Embryonic facial prominence (tissue), 1 donor: ENCODE measurements at regions not wholly inside any gene's neighbourhood (a gene's known extent, or its start where the extent isn't known, plus 50 kb on each side); places are given as distances from the start of the nearest gene placed in this dataset.
A peak's percentile ranks its signal among the peaks of the same experiment; 100 is the strongest.

Source experiments
- DNase-seq: peaks from one replicate; pipeline ENCODE4 v3.0.0-alpha.2; 2016; ENCODE audit errors: extremely low spot score

DNA sequence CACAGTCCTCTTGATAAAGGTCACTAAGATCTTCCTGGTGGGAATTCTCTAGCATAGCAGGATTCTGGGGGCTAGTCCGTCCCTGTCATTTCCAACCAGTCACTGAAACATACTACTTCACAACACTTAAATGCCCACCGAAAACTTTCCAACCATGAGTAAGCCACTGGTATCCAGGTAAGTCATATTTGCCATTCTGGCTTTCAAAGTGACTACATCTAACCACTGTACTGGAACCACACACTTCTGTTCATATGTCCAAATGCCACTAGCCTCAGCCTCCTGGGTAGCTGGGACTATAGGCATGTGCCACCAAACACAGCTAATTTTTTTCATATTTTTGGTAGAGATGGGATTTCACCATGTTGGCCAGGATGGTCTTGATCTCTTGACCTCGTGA lies 64.3 kb upstream of the VANGL1 start:
- DNase-seq: no peak

- no peak for DNase-seq
Observed at GRCh38 chr1:115575661-115576060, 66.1 kb upstream of the VANGL1 start.

DNA sequence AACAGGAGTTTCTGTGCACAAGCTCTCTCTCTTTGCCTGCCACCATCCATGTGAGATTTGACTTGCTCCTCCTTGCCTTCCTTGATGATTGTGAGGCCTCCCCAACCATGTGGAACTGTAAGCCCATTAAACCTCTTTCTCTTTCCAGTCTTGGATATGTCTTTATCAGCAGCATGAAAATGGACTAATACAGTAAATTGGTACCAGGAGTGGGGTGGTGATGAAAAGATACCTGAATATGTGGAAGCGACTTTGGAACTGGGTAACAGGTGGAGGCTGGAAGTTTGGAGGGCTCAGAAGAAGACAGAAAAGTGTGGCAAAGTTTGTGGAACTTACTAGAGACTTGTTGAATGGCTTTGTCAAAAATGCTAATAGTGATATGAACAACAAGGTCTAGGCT lies 69.1 kb upstream of the VANGL1 start:
- no peak for DNase-seq

GRCh38 chr1:115567431-115567830 lies 74.3 kb upstream of the VANGL1 start:
- DNase-seq: no peak

- DNase-seq: no peak
Observed at GRCh38 chr1:115565791-115566190, 76.0 kb upstream of the VANGL1 start.

GRCh38 chr1:115565353-115565752 lies 76.4 kb upstream of the VANGL1 start:
- DNase-seq: no peak

DNA sequence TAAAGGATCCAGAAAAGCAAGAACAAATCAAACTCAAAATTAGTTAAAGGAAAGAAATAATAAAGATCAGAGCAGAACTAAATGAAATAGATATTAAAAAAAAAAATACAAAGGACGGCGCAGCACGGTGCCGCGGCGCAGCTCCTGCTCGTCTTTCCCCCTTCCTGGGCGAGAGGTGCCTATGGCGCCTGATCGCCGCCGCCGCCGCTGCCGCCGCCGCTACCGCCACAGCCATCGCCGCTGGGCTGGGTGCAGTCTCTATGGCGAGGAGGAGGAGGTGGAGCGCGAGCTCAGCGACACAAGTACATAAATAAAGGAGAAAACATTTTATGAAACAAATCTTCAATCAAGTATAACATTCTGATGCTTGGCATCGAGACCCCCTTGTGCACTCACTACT lies 77.6 kb upstream of the VANGL1 start:
- no peak for DNase-seq

GRCh38 chr1:115560027-115560426 lies 81.7 kb upstream of the VANGL1 start:
- no peak for DNase-seq

GRCh38 chr1:115558275-115558674 lies 83.5 kb upstream of the VANGL1 start:
- no peak for DNase-seq

DNA sequence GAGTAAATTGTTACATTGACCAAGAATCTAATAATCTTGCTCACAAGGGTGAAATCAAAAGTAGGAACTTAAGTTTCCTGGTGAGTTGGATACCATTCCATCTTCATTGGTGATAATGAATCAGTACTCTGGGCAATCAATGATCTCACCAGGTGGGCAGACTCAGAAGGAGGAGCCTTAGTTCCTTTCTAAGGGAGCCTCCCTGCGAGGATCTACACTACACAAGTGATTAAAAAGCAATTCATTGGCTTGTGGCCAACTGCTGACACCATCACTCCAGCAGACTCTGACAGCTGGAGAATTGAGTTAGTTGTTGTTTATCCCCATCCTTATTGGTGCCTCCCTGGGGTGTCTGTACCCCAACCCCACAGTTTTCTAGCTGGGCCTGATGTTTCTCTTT lies 84.1 kb upstream of the VANGL1 start:
- no peak for DNase-seq

DNA sequence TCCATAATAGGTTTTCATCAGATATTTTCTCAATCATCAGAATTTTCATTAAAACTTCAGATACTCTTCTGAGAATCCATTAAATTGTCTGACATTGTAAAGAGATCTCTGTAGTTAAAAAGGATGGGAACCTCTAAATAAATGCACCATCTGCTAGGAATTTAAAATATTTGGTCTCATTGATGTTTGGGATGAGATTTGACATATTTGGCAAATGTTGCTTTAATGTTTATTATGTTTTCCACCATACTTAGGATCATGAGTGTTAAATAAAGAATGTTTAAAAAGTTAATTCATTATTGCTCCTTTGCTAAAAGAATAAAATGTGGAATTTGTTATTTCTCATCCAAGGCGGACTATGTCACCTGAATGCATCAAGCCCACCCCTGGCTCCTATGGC lies 85.5 kb upstream of the VANGL1 start:
- DNase-seq: no peak

DNA sequence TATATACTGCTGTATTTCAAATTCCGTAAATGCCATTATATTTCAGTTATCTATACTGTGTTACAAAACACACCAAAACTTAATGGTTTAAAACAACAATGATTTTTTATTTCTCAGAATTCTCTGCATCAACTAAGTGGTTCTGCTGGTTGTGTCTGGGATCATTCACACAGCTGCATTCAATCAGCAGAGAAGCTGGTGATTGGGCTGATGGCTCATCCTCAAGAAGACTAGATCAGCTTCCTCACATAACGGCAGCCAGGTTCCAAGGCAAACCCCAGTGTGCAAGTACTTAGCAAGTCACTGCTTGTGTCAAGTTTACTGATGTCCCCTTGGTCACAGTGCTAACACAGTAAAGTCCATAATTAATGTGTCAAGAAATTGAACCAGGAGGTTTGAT lies 86.3 kb upstream of the VANGL1 start:
- no peak for DNase-seq

- no peak for DNase-seq
Observed at GRCh38 chr1:115547696-115548095, 94.1 kb upstream of the VANGL1 start.

- DNase-seq: no peak
Observed at GRCh38 chr1:115546846-115547245, 94.9 kb upstream of the VANGL1 start.

- DNase-seq: peak; percentile 64
Observed at GRCh38 chr1:115545791-115546733, 95.7 kb upstream of the VANGL1 start.

DNA sequence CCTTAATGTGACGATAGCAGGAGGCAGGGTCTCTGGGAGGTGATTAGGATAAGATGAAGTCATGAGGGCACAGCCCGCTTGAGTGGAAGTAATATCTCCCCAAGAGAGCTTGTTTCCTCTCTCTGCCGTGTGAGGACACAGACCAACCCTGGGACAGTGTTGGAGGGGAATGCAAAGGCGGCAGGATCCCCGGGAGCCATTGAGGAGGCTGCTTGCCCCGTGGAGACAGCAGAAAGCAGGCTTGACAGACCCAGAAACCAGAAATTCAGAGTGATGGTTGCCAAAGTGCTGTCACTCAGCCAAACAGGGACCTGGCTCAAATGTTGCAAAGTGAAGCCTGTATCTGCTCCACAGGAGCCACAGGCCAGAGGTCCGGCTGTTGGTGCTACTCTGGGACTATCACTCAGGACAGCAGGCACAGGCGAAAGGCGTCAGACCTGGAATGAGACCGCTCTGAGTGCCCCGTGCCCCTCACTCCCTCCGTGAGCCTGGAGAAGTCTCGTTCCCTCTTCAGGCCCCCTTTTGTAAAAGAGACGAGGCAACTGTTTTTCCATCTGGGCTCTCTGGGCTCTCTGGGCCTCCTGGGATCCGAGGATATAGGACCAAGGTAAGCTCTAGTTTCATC lies 96.6 kb upstream of the VANGL1 start:
- no peak for DNase-seq

DNA sequence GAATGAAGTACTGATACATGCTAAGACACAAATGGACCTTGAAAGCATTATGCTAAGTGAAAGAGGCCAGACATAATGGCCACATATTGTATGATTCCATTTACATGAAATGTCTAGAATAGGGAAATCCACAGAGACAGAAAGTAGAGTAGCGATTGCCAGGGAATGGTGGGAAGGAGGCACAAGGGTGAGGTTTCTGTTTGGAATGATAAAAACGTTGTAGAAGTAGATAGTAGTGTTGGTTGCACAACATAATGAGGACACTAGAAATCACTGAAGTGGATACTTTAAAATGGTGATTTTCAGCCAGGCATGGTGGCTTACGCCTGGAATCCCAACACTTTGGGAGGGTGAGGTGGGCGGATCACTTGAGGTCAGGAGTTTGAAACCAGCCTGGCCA lies 97.6 kb upstream of the VANGL1 start:
- DNase-seq: no peak

GRCh38 chr1:115543247-115543646 lies 98.5 kb upstream of the VANGL1 start:
- no peak for DNase-seq

GRCh38 chr1:115539736-115540135 lies 102.0 kb upstream of the VANGL1 start:
- DNase-seq: no peak

DNA sequence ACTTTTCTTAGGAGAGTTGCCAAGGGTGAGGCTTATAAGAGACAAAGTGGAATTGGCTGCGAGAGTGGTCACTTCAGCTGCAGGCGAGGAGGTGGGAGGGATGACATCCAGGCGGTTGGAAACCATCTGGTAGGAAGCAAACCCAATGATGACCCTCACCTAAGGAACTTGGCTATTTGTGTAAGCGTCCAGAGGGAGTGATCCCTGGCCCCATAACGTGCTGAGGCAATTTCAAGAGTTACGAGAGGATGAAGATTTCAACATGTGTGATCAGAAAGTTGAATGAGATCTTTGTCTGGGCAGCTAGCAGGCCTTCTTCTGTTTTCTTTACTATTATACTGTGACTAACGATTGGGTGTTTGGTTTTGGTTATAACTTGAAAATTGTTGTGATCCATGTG lies 102.7 kb upstream of the VANGL1 start:
- DNase-seq: no peak

DNA sequence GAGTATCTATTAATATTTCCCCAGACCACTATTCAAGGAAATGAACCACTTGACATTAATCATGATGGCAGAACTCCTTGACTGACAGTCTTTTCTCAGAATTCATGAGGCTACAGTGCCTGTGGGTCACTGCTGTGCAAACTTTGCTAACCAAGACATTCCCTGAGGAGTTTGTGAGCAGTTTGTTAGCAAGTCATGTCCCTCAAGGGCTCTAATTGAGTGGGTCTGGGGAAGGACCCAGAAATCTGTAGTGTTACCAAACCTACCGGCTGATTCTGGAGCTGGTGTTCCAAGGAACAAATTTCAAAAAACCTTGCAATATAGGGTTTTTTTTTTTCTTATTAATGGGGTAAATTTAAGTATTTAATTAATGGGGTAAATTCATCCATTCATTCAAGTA lies 103.2 kb upstream of the VANGL1 start:
- DNase-seq: no peak

DNA sequence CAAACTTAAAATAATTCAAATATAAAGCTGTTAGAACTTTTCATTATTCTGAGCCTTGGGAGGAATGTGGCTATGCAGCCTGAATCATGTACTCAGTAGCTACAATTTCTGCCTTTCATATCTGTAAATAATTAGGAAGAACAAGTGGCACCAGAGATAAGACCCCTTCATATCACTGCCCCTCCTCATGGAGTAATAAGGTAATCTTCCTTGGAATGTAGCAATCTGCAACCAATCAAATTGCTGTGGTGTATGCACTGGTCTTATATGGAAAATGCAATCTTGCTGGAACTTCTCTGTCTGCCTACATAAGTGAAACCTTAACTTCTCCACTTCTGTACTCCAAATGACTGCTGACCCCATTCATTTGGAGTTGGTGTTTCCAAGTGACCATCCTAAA lies 104.4 kb upstream of the VANGL1 start:
- no peak for DNase-seq

DNA sequence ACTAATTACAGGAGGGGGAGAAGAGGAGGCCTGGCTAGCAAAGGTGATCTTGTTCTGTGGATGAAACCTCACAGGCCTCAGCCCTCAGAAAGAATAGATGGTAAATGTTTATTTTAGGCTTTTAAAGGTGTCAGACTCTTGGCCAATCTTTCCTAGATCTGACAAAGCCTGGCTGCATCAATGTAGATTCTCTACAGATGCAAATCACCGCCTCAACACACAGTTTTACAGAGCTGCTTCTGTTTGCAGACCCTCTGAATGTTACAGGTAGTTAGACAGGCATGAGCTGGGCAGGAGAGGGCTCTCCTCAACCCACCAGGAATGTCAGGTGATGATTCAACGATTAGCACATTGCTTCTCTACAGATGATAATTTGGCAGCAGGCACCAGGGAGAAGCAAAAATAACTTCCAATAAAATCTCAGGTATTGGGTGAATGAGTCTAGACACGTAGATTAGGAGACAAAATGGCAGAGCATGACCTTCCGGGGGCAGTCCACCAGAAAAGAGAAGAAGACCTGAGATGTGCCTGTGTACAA lies 105.4 kb upstream of the VANGL1 start:
- DNase-seq: no peak
